ENCODE measurements at regions not wholly inside any gene's neighbourhood (a gene's known extent, or its start where the extent isn't known, plus 50 kb on each side); places are given as distances from the start of the nearest gene placed in this dataset.

DNA sequence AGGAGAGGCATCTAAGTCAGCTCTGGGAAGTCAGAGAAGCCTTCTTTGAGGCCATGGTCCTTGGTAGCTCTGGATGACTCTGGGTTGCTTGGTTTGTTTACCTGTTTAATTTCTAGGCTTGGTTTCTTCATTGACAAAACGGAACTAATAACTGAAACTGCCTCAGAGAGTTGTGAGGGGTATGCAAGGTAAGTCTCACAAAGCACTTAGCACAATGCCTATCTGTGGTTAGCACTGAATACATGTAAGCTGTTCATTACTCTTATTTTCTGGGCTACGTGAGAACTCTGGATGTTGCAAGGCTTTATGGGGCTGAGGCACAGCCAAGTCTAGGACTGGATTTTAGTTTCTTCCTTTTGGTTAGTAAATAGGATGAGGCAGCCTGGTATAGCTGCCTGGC lies 225.8 kb upstream of the NCAM1 start:
- TF ChIP-seq, protein P1, sequence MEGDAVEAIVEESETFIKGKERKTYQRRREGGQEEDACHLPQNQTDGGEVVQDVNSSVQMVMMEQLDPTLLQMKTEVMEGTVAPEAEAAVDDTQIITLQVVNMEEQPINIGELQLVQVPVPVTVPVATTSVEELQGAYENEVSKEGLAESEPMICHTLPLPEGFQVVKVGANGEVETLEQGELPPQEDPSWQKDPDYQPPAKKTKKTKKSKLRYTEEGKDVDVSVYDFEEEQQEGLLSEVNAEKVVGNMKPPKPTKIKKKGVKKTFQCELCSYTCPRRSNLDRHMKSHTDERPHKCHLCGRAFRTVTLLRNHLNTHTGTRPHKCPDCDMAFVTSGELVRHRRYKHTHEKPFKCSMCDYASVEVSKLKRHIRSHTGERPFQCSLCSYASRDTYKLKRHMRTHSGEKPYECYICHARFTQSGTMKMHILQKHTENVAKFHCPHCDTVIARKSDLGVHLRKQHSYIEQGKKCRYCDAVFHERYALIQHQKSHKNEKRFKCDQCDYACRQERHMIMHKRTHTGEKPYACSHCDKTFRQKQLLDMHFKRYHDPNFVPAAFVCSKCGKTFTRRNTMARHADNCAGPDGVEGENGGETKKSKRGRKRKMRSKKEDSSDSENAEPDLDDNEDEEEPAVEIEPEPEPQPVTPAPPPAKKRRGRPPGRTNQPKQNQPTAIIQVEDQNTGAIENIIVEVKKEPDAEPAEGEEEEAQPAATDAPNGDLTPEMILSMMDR (conservative IDR thresholded peaks at IDR 0.05 in 1 of 2, IDR thresholded peaks at IDR 0.05 in 1 of 2; ENCODE audit: extremely low read depth in 1 of 2, insufficient read depth in 1 of 2, low read depth in 1 of 2, low read length in 2 of 2): no peak
- no peak for TF ChIP-seq EZH2 (IDR thresholded peaks at IDR 0.05; ENCODE audit: borderline replicate concordance, low read length)
